ENCODE measurements at regions not wholly inside any gene's neighbourhood (a gene's known extent, or its start where the extent isn't known, plus 50 kb on each side); places are given as distances from the start of the nearest gene placed in this dataset.
A peak's percentile ranks its signal among the peaks of the same experiment; 100 is the strongest.
"Not testable (repeated sequence)": the region's sequence is repeated elsewhere in the genome, so short reads cannot be mapped to it uniquely, and the experiment has no call there.

DNA sequence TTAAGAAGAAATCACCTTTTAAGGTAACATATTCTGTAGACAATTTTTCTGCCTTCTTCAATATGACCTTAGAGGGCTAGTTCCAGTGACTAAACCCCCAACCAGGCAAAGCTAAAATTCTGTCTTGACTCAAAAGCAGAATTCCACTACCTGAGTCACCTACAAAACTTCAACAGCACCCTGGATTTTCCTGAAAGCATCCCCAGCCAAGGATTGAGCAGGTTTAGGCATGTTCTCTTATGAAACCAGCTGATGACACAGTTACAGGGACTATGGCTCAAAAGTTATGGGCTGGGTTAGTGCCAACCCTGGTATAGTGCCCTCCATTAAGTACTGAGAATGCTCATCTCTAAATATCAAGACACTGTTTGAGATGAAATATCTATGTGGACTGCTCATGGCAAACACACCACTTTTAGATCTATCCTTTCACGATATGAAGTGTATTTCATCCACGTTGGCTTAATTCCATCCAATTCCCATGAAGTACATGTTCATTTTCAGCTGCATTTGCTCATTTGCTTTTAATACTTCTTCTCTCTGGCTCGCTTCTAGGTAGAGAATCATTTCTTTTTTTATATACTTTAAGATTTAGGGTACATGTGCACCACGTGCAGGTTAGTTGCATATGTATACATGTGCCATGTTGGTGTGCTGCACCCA, 53.6 kb upstream of the TNFAIP3 start:
- BruUV-seq (replicated peaks) = no TSS peak
- intact Hi-C loops (cut with micrococcal nuclease; ENCODE audit: unreplicated experiment) = no loop called here
- Histone ChIP-seq H2AFZ (ENCODE audit: control insufficient read depth, low read depth, low read length) (no peak overlapping the region), H3K4me1 (ENCODE audit: control insufficient read depth, insufficient read depth, low read length) (peaks cover 40% of the 10 kb centered on the region), H4K20me1 (ENCODE audit: control insufficient read depth, insufficient read depth) (no peaks in the 10 kb centered on the region), H3K4me3 (no peak overlapping the region), H3K27ac (ENCODE audit: control insufficient read depth, insufficient read depth) (peak overlapping the region; percentile 40; the same call in 1 of the 2 replicates), H3K79me2 (ENCODE audit: control insufficient read depth, insufficient read depth, low read length) (no peaks in the 10 kb centered on the region), H3K36me3 (ENCODE audit: control insufficient read depth in 2 of 2, insufficient read depth in 2 of 2, low read length in 1 of 2) (no peaks in the 10 kb centered on the region), H3K9ac (ENCODE audit: control insufficient read depth, insufficient read depth, low read length) (no peak overlapping the region; the same call in 1 of the 2 replicates), H3K27me3 (replicated peaks in 1 of 2; ENCODE audit: control insufficient read depth in 2 of 2, insufficient read depth in 2 of 2, low read length in 1 of 2) (no peaks in the 10 kb centered on the region), H3K9me3 (replicated peaks; ENCODE audit: control insufficient read depth, insufficient read depth, low read length) (peaks cover 2% of the 10 kb centered on the region; the same call in 1 of the 3 replicates), H3K4me2 (ENCODE audit: control insufficient read depth, insufficient read depth) (no peak overlapping the region)
- in situ Hi-C loops (cut with MboI) = no loop called here
- 91% methylated on average over 4 of the region's 4 CpGs for WGBS (ENCODE audit: insufficient coverage, insufficient replicate concordance, low lambda C conversion rate, missing lambda C conversion rate)
- TF ChIP-seq, protein P1, sequence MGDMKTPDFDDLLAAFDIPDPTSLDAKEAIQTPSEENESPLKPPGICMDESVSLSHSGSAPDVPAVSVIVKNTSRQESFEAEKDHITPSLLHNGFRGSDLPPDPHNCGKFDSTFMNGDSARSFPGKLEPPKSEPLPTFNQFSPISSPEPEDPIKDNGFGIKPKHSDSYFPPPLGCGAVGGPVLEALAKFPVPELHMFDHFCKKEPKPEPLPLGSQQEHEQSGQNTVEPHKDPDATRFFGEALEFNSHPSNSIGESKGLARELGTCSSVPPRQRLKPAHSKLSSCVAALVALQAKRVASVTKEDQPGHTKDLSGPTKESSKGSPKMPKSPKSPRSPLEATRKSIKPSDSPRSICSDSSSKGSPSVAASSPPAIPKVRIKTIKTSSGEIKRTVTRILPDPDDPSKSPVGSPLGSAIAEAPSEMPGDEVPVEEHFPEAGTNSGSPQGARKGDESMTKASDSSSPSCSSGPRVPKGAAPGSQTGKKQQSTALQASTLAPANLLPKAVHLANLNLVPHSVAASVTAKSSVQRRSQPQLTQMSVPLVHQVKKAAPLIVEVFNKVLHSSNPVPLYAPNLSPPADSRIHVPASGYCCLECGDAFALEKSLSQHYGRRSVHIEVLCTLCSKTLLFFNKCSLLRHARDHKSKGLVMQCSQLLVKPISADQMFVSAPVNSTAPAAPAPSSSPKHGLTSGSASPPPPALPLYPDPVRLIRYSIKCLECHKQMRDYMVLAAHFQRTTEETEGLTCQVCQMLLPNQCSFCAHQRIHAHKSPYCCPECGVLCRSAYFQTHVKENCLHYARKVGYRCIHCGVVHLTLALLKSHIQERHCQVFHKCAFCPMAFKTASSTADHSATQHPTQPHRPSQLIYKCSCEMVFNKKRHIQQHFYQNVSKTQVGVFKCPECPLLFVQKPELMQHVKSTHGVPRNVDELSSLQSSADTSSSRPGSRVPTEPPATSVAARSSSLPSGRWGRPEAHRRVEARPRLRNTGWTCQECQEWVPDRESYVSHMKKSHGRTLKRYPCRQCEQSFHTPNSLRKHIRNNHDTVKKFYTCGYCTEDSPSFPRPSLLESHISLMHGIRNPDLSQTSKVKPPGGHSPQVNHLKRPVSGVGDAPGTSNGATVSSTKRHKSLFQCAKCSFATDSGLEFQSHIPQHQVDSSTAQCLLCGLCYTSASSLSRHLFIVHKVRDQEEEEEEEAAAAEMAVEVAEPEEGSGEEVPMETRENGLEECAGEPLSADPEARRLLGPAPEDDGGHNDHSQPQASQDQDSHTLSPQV (IDR thresholded peaks at IDR 0.05) = no peak
- TF ChIP-seq EED (IDR thresholded peaks at IDR 0.05; ENCODE audit: low read depth) = peak; percentile 81
- TF ChIP-seq SMC3 (IDR thresholded peaks at IDR 0.05; ENCODE audit: borderline replicate concordance, low read length) = peak; percentile 2; the same call in 1 of the 2 replicates
- TF ChIP-seq IKZF1 (conservative IDR thresholded peaks at IDR 0.05) = 0 out of 2 replicates have a peak, but pooled peaks have one; percentile 28
- peak; percentile 64 to 70; a peak in 3 of 4 replicates for TF ChIP-seq IKZF2 (IDR thresholded peaks at IDR 0.05)
- 0 out of 2 replicates have a peak, but pooled peaks have one; percentile 22 for TF ChIP-seq NFIC (IDR thresholded peaks at IDR 0.05; ENCODE audit: low read depth, low read length)
- DNase-seq (ENCODE audit: low read depth, low spot score) = no peak
- ChIA-PET POLR2A (interaction anchor here (0.6 to 6.2 kb wide), 6 partner anchors 12 to 154 kb away, joined by 3 to 95 read pairs (median 5); partner anchors contain the start of gene TNFAIP3), SMC1A (ENCODE audit: uncharacterized antibody, unreplicated experiment) (interaction anchor here (1.1 to 5.7 kb wide), 6 partner anchors 10 to 53 kb away, joined by 3 to 69 read pairs (median 6); partner anchors contain the start of gene TNFAIP3), CTCF (interaction anchor here (1.6 to 4.5 kb wide), 4 partner anchors 13 to 132 kb away, joined by 4 to 49 read pairs (median 16); partner anchors contain the start of gene TNFAIP3), RAD21 (ENCODE audit: unreplicated experiment) (interaction anchor here (1.4 to 5.9 kb wide), 8 partner anchors 10 to 131 kb away, joined by 3 to 35 read pairs (median 16); partner anchors contain the start of gene TNFAIP3)
- FAIRE-seq = no peak
- no peak for ATAC-seq

DNA sequence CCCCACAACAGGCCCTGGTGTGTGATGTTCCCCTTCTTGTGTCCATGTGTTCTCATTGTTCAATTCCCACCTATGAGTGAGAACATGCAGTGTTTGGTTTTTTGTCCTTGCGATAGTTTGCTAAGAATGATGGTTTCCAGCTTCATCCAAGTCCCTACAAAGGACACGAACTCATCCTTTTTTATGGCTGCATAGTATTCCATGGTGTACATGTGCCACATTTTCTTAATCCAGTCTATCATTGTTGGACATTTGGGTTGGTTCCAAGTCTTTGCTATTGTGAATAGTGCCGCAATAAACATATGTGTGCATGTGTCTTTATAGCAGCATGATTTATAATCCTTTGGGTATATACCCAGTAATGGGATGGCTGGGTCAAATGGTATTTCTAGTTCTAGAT, 53.0 kb upstream of the TNFAIP3 start:
- DNase-seq (ENCODE audit: low read depth, low spot score); H4K20me1 ChIP-seq (ENCODE audit: control insufficient read depth, insufficient read depth); H3K27ac ChIP-seq (ENCODE audit: control insufficient read depth, insufficient read depth); H3K27me3 ChIP-seq (replicated peaks in 1 of 2; ENCODE audit: control insufficient read depth in 2 of 2, insufficient read depth in 2 of 2, low read length in 1 of 2); H3K9me3 ChIP-seq (replicated peaks; ENCODE audit: control insufficient read depth, insufficient read depth, low read length); H3K4me2 ChIP-seq (ENCODE audit: control insufficient read depth, insufficient read depth); H3K79me2 ChIP-seq (ENCODE audit: control insufficient read depth, insufficient read depth, low read length); H3K36me3 ChIP-seq (ENCODE audit: control insufficient read depth in 2 of 2, insufficient read depth in 2 of 2, low read length in 1 of 2); in situ Hi-C loops (cut with MboI); BruUV-seq (replicated peaks); ATAC-seq; H3K4me3 ChIP-seq; intact Hi-C loops (cut with micrococcal nuclease; ENCODE audit: unreplicated experiment); H3K9ac ChIP-seq (ENCODE audit: control insufficient read depth, insufficient read depth, low read length); FAIRE-seq; H2AFZ ChIP-seq (ENCODE audit: control insufficient read depth, low read depth, low read length): not testable (repeated sequence)
- RAD21 ChIA-PET (ENCODE audit: unreplicated experiment) = interaction anchor here (1.7 to 3.7 kb wide), 3 partner anchors 10 to 105 kb away, joined by 6 to 18 read pairs (median 8); no protein-coding TSS in a partner anchor
- POLR2A ChIA-PET = interaction anchor here (1.2 to 6.2 kb wide), 4 partner anchors 13 to 155 kb away, joined by 3 to 95 read pairs (median 20); partner anchors contain the start of gene TNFAIP3
- WGBS (ENCODE audit: insufficient coverage, insufficient replicate concordance, low lambda C conversion rate, missing lambda C conversion rate) = 97% methylated on average over 2 of the region's 3 CpGs
- SMC1A ChIA-PET (ENCODE audit: uncharacterized antibody, unreplicated experiment) = interaction anchor here (1.1 to 4.2 kb wide), 4 partner anchors 11 to 52 kb away, joined by 3 to 62 read pairs (median 6); partner anchors contain the start of gene TNFAIP3
- CTCF ChIA-PET = interaction anchor here (4.5 kb wide), 1 partner anchor 14 kb away, joined by 49 read pairs; no protein-coding TSS in a partner anchor
- H3K4me1 ChIP-seq (ENCODE audit: control insufficient read depth, insufficient read depth, low read length) = peaks cover 40% of the 10 kb centered on the region
